ENCODE measurements at regions not wholly inside any gene's neighbourhood (a gene's known extent, or its start where the extent isn't known, plus 50 kb on each side); places are given as distances from the start of the nearest gene placed in this dataset.

GRCh38 chr4:130203571-130203970, 1107.6 kb downstream of the C4orf33 start:
- H3K14ac ChIP-seq (replicated peaks; ENCODE audit: low read depth, low read length): no peak overlapping the region
- no CpG with 5 or more reads among the region's 3 CpGs for WGBS, 2 experiments (ENCODE audit: extremely low coverage in 2 of 2, insufficient read length in 1 of 2)
- ATAC-seq (ENCODE audit: low read depth): no peak
- no peak overlapping the region for H2AK5ac ChIP-seq (ENCODE audit: low read depth, low read length)
- no peaks in the 10 kb centered on the region for H3K9me1 ChIP-seq (ENCODE audit: insufficient read depth, low read length)
- H3K23ac ChIP-seq (ENCODE audit: low read depth, low read length): no peak overlapping the region
- H2AK9ac ChIP-seq (replicated peaks; ENCODE audit: low read depth, low read length, poor library complexity): no peak overlapping the region
- DNase-seq: no peak
- no peaks in the 10 kb centered on the region for H3K36me3 ChIP-seq (ENCODE audit: control insufficient read depth, insufficient read depth, low read length)
- no peak overlapping the region for H2BK120ac ChIP-seq (ENCODE audit: low read depth, low read length)
- H4K20me1 ChIP-seq (ENCODE audit: insufficient read depth, low read length): no peaks in the 10 kb centered on the region
- no peak overlapping the region for H4K91ac ChIP-seq (ENCODE audit: insufficient read depth, low read depth, low read length)
- no peaks in the 10 kb centered on the region for H3K4me1 ChIP-seq (ENCODE audit: control insufficient read depth, insufficient read depth, low read length)
- H2BK5ac ChIP-seq (ENCODE audit: low read depth, low read length, poor library complexity, severe bottlenecking): no peak overlapping the region
- H2BK15ac ChIP-seq (ENCODE audit: low read depth, low read length): no peak overlapping the region
- ChIA-PET POLR2A (ENCODE audit: unreplicated experiment) (no interaction called here), CTCF (no interaction called here)
- in situ Hi-C loops (cut with MboI; ENCODE audit: low sequenced_read_pairs) (no loop called here), dilution Hi-C loops (cut with HindIII; ENCODE audit: low sequenced_read_pairs, unreplicated experiment) (no loop called here), intact Hi-C loops (cut with micrococcal nuclease) (no loop called here)
- TF ChIP-seq RCOR1 (IDR thresholded peaks at IDR 0.05; ENCODE audit: insufficient replicate concordance, low read length) (no peak), RFX5 (IDR thresholded peaks at IDR 0.05; ENCODE audit: low read depth, low read length) (no peak), BHLHE40 (IDR thresholded peaks at IDR 0.05; ENCODE audit: low read depth, low read length) (no peak), NFE2L2 (IDR thresholded peaks at IDR 0.05; ENCODE audit: low read depth, low read length) (no peak), CHD1 (IDR thresholded peaks at IDR 0.05; ENCODE audit: low read depth, low read length) (no peak), MXI1 (IDR thresholded peaks at IDR 0.05; ENCODE audit: borderline replicate concordance, low read depth, low read length) (no peak), CEBPB (IDR thresholded peaks at IDR 0.05; ENCODE audit: low read depth, low read length) (no peak), SMC3 (IDR thresholded peaks at IDR 0.05; ENCODE audit: low read depth, low read length) (no peak), USF2 (IDR thresholded peaks at IDR 0.05; ENCODE audit: low read depth, low read length) (no peak), FOS (IDR thresholded peaks at IDR 0.05; ENCODE audit: low read depth, low read length) (no peak), CTCF (conservative IDR thresholded peaks at IDR 0.05; ENCODE audit: low read depth, low read length) (no peak), ELK1 (IDR thresholded peaks at IDR 0.05; ENCODE audit: borderline replicate concordance, low read depth, low read length) (no peak), MAZ (IDR thresholded peaks at IDR 0.05; ENCODE audit: borderline replicate concordance, low read depth, low read length) (no peak), MAFK (IDR thresholded peaks at IDR 0.05; ENCODE audit: low read depth, low read length) (no peak), POLR2A (IDR thresholded peaks at IDR 0.05; ENCODE audit: low read depth, low read length) (no peak), RAD21 (IDR thresholded peaks at IDR 0.05; ENCODE audit: low read length) (no peak)
- H3K4me3 ChIP-seq (ENCODE audit: insufficient read depth, low read depth, low read length): no peak overlapping the region
- no peak overlapping the region for H3K9ac ChIP-seq (ENCODE audit: low read depth, low read length)
- no peaks in the 10 kb centered on the region for H3K79me1 ChIP-seq (ENCODE audit: low read depth in 1 of 2, low read length in 2 of 2)
- H4K5ac ChIP-seq (ENCODE audit: low read depth, low read length): no peak overlapping the region
- no peak overlapping the region for H4K8ac ChIP-seq (ENCODE audit: low read depth in 2 of 2, low read length in 2 of 2)
- H3K9me3 ChIP-seq (ENCODE audit: control insufficient read depth, insufficient read depth, low read length): peaks cover 22% of the 10 kb centered on the region
- no peak overlapping the region for H2BK20ac ChIP-seq (ENCODE audit: low read depth, low read length)
- no peak overlapping the region for H3K27ac ChIP-seq (ENCODE audit: insufficient read depth, low read length)
- no peak overlapping the region for H3K18ac ChIP-seq (ENCODE audit: low read depth, low read length)
- H3K56ac ChIP-seq (ENCODE audit: extremely low read depth, insufficient read depth, low read length): no peak overlapping the region
- H3K4me2 ChIP-seq (ENCODE audit: low read depth, low read length): no peak overlapping the region
- H2AFZ ChIP-seq (replicated peaks; ENCODE audit: low read length, poor library complexity): no peak overlapping the region
- no TSS peak for BruUV-seq (replicated peaks)
- H3K4ac ChIP-seq (ENCODE audit: low read depth, low read length): no peak overlapping the region
- no peaks in the 10 kb centered on the region for H3K27me3 ChIP-seq (ENCODE audit: control insufficient read depth, insufficient read depth, low read length)

Data from IMR-90 (cell line).